Germinal center (tissue), 1 donor: ENCODE measurements at regions not wholly inside any gene's neighbourhood (a gene's known extent, or its start where the extent isn't known, plus 50 kb on each side); places are given as distances from the start of the nearest gene placed in this dataset.

Source experiments
- DNase-seq: peaks from one replicate; pipeline ENCODE4 v3.0.0; 2012; ENCODE audit warnings: mixed read lengths, low spot score

- no peak for DNase-seq
These were observed 117.0 kb upstream of the BLID start for GRCh38 chr11:122232985-122233384.

GRCh38 chr11:122230385-122230755, 114.4 kb upstream of the BLID start:
- DNase-seq, result no peak

- no peak for DNase-seq
These were observed 113.7 kb upstream of the BLID start for GRCh38 chr11:122229481-122230384.

- DNase-seq, result no peak
These were observed 113.1 kb upstream of the BLID start for GRCh38 chr11:122229078-122229477.

GRCh38 chr11:122226810-122227379, 110.9 kb upstream of the BLID start:
- DNase-seq, result no peak

- DNase-seq, result no peak
These were observed 108.9 kb upstream of the BLID start for GRCh38 chr11:122224867-122225266.

GRCh38 chr11:122220321-122220720, 104.3 kb upstream of the BLID start:
- no peak for DNase-seq

GRCh38 chr11:122219791-122220190, 103.8 kb upstream of the BLID start:
- DNase-seq, result no peak

- peak; percentile 53 for DNase-seq
These were observed 99.4 kb upstream of the BLID start for GRCh38 chr11:122215244-122215992.

GRCh38 chr11:122214567-122214966, 98.6 kb upstream of the BLID start:
- DNase-seq, result no peak

GRCh38 chr11:122214080-122214479, 98.1 kb upstream of the BLID start:
- no peak for DNase-seq

- no peak for DNase-seq
These were observed 97.2 kb upstream of the BLID start for GRCh38 chr11:122213171-122213570.

- no peak for DNase-seq
These were observed 94.5 kb upstream of the BLID start for GRCh38 chr11:122210367-122210997.

- DNase-seq, result no peak
These were observed 93.8 kb upstream of the BLID start for GRCh38 chr11:122209619-122210366.

- DNase-seq, result no peak
These were observed 92.1 kb upstream of the BLID start for GRCh38 chr11:122207921-122208764.

GRCh38 chr11:122207505-122207904, 91.5 kb upstream of the BLID start:
- no peak for DNase-seq

GRCh38 chr11:122205036-122205435, 89.0 kb upstream of the BLID start:
- DNase-seq, result no peak

- no peak for DNase-seq
These were observed 88.2 kb upstream of the BLID start for GRCh38 chr11:122204206-122204605.

GRCh38 chr11:122202951-122203456, 87.0 kb upstream of the BLID start:
- DNase-seq, result peak; percentile 66

- no peak for DNase-seq
These were observed 86.3 kb upstream of the BLID start for GRCh38 chr11:122202161-122202950.
